A549 (cell line): ENCODE measurements at regions not wholly inside any gene's neighbourhood (a gene's known extent, or its start where the extent isn't known, plus 50 kb on each side); places are given as distances from the start of the nearest gene placed in this dataset.
A peak's percentile ranks its signal among the peaks of the same experiment; 100 is the strongest.

Experiments used
- ATAC-seq, 2 experiments: fragments of 200-7000 bp in 1 of 2; fragments of >200 bp in 1 of 2; cut with Nextera tagmentation in 1 of 2; cut with Tn5 transposase in 1 of 2; 3 replicates each; pipeline versions ENCODE4 v1.8.0 to v1.9.1; 2018 to 2020; ENCODE audit warnings: mild to moderate bottlenecking in 1 of 2, moderate library complexity in 1 of 2
- CTCF ChIA-PET: fragments of 300-600 bp; sonication (Branson Sonifier 250); formaldehyde crosslinking; extraction: SDS; loops from one replicate; lab custom pipeline; 2021; ENCODE audit warnings: antibody characterized with exemption, inconsistent platforms; lab: Yijun Ruan, JAX
- POLR2A ChIA-PET: fragments of 350-600 bp; formaldehyde crosslinking; extraction: SDS; loops from one replicate; lab custom pipeline; 2021; ENCODE audit warnings: antibody characterized with exemption, inconsistent platforms; lab: Yijun Ruan, JAX
- DNase-seq, 2 experiments: peaks; one replicate each; pipeline versions ENCODE4 v3.0.0 to v3.0.0-alpha.2; 2011 to 2016; ENCODE audit warnings: low read depth in 1 of 2, low spot score in 1 of 2
- FAIRE-seq: peaks from 2 replicates; lab custom pipeline; 2011; peaks lifted over from hg19 to GRCh38; lab: Jason Lieb, UNC
- H3K27ac ChIP-seq, 2 experiments: fragments of >200 bp; sonication (Bioruptor Twin); formaldehyde crosslinking; 3 replicates each; pipeline ENCODE4 v1.5.1; 2016 to 2017
- H3K4me1 ChIP-seq: fragments of >200 bp; sonication (Bioruptor Twin); formaldehyde crosslinking; 3 replicates; pipeline ENCODE4 v1.6.1; 2016
- H3K4me2 ChIP-seq: fragments of >200 bp; sonication (Bioruptor Twin); formaldehyde crosslinking; 3 replicates; pipeline ENCODE4 v1.6.1; 2016
- H3K4me3 ChIP-seq: fragments of >200 bp; sonication (Bioruptor Twin); formaldehyde crosslinking; 3 replicates; pipeline ENCODE4 v1.5.1; 2016
- H3K9me3 ChIP-seq: fragments of >200 bp; sonication (Bioruptor Twin); formaldehyde crosslinking; 3 replicates; pipeline ENCODE4 v1.6.1; 2016
- ATOH8 ChIP-seq: fragments of 250-450 bp; sonication (Bioruptor Pico); IDR thresholded peaks from 2 replicates; pipeline ENCODE4 v1.5.0; 2020; ENCODE audit warnings: low read depth, mild to moderate bottlenecking, moderate library complexity
- CBX2 ChIP-seq: fragments of 200-600 bp; sonication (generic); IDR thresholded peaks from 2 replicates; pipeline ENCODE4 v1.6.1; 2016; ENCODE audit warnings: low read depth, mild to moderate bottlenecking, borderline replicate concordance
- CHD4 ChIP-seq: fragments of 200-600 bp; sonication (generic); IDR thresholded peaks from 2 replicates; pipeline ENCODE4 v1.6.1; 2016; ENCODE audit warnings: antibody characterized with exemption, mild to moderate bottlenecking, borderline replicate concordance
- CTCF ChIP-seq: fragments of >200 bp; sonication (Bioruptor Twin); formaldehyde crosslinking; IDR thresholded peaks from 3 replicates; pipeline ENCODE4 v1.5.1; 2016
- EHF ChIP-seq: fragments of 250-450 bp; sonication (Bioruptor Pico); IDR thresholded peaks from 2 replicates; pipeline ENCODE4 v1.5.0; 2020; ENCODE audit warnings: mild to moderate bottlenecking
- GATA3 ChIP-seq: IDR thresholded peaks from 2 replicates; pipeline ENCODE4 v1.6.1; 2012; ENCODE audit warnings: borderline replicate concordance
- HDAC2 ChIP-seq: fragments of 200-600 bp; sonication (generic); IDR thresholded peaks from 2 replicates; pipeline ENCODE4 v1.6.1; 2016
- HEYL ChIP-seq: fragments of 250-450 bp; sonication (Bioruptor Pico); IDR thresholded peaks from 2 replicates; pipeline ENCODE4 v1.8.0; 2021; ENCODE audit warnings: mild to moderate bottlenecking, moderate library complexity
- HMGXB4 ChIP-seq: fragments of 250-450 bp; sonication (Bioruptor Pico); IDR thresholded peaks from 2 replicates; pipeline ENCODE4 v1.5.0; 2021; ENCODE audit warnings: mild to moderate bottlenecking, moderate library complexity, borderline replicate concordance
- HOXB5 ChIP-seq: fragments of 250-450 bp; sonication (Bioruptor Pico); IDR thresholded peaks from 2 replicates; pipeline ENCODE4 v1.5.0; 2020; ENCODE audit warnings: mild to moderate bottlenecking, moderate library complexity
- MAFK ChIP-seq: fragments of 450-650 bp; IDR thresholded peaks from 2 replicates; pipeline ENCODE4 v1.6.1; 2014; ENCODE audit not compliant: partially characterized antibody
- MAX ChIP-seq: IDR thresholded peaks from 2 replicates; pipeline ENCODE4 v1.6.1; 2012
- NR3C1 ChIP-seq: fragments of >200 bp; sonication (Bioruptor Twin); formaldehyde crosslinking; IDR thresholded peaks from 3 replicates; pipeline ENCODE4 v1.6.1; 2017
- PBX3 ChIP-seq: IDR thresholded peaks from 2 replicates; pipeline ENCODE4 v1.6.1; 2012
- POLR2A ChIP-seq: IDR thresholded peaks from 2 replicates; pipeline ENCODE4 v1.6.1; 2012; ENCODE audit warnings: mild to moderate bottlenecking, low read length
- POLR2AphosphoS2 ChIP-seq: conservative IDR thresholded peaks from 2 replicates; pipeline ENCODE4 v1.6.1; 2012; ENCODE audit warnings: low read length, improper control_type of control experiment, inconsistent platforms
- RAD21 ChIP-seq, 2 experiments: fragments of >200 bp in 1 of 2; sonication (Bioruptor Twin) in 1 of 2; formaldehyde crosslinking in 1 of 2; IDR thresholded peaks in 1 of 2; conservative IDR thresholded peaks in 1 of 2; 2 replicates in 1 of 2; 3 replicates in 1 of 2; pipeline ENCODE4 v1.6.1; 2012 to 2018; ENCODE audit warnings: inconsistent platforms in 1 of 2
- RNF2 ChIP-seq: fragments of 200-600 bp; sonication (generic); IDR thresholded peaks from 2 replicates; pipeline ENCODE4 v1.6.1; 2016; ENCODE audit warnings: low read depth, mild to moderate bottlenecking, antibody characterized with exemption, moderate library complexity, borderline replicate concordance
- USF2 ChIP-seq: fragments of 450-650 bp; IDR thresholded peaks from 2 replicates; pipeline ENCODE4 v1.6.1; 2014; ENCODE audit warnings: antibody characterized with exemption
- ZC3H11A ChIP-seq: fragments of 450-650 bp; IDR thresholded peaks from 2 replicates; pipeline ENCODE4 v1.6.1; 2014; ENCODE audit warnings: antibody characterized with exemption, mild to moderate bottlenecking
- ZFP36 ChIP-seq: fragments of 450-650 bp; IDR thresholded peaks from 2 replicates; pipeline ENCODE4 v1.6.1; 2014; ENCODE audit warnings: borderline replicate concordance; ENCODE audit not compliant: partially characterized antibody
- ZNF302 ChIP-seq: fragments of 250-450 bp; sonication (Bioruptor Pico); IDR thresholded peaks from 2 replicates; pipeline ENCODE4 v1.9.0; 2021; ENCODE audit warnings: inconsistent platforms, mild to moderate bottlenecking, moderate library complexity
- ZSCAN20 ChIP-seq: fragments of 250-450 bp; sonication (Bioruptor Pico); IDR thresholded peaks from 2 replicates; pipeline ENCODE4 v1.8.0; 2022; ENCODE audit warnings: mild to moderate bottlenecking, moderate library complexity
- WGBS: methylation state at CpG from one replicate; pipeline ENCODE4 v1.1.6; 2017; ENCODE audit errors: missing lambda C conversion rate; 5-methylcytosine and 5-hydroxymethylcytosine counted together

- no peak overlapping the region for H3K27ac ChIP-seq
- TF ChIP-seq HMGXB4 (CRISPR knock-in tag) = no peak
- no peak for TF ChIP-seq EHF
- no peak for TF ChIP-seq GATA3
- no peak for TF ChIP-seq ZC3H11A
- no peak for TF ChIP-seq HEYL
- TF ChIP-seq PBX3 = no peak
- TF ChIP-seq MAFK = no peak
- no peak for TF ChIP-seq CBX2
- no peak for TF ChIP-seq RAD21 (conservative IDR thresholded peaks at IDR 0.05 in 1 of 2, IDR thresholded peaks at IDR 0.05 in 1 of 2)
- TF ChIP-seq HOXB5 (CRISPR knock-in tag) = no peak
- no peak for TF ChIP-seq CHD4
- TF ChIP-seq HDAC2 = no peak
- TF ChIP-seq USF2 = no peak
- no peak for TF ChIP-seq ZSCAN20
- TF ChIP-seq ATOH8 (CRISPR knock-in tag) = no peak
- TF ChIP-seq POLR2A = no peak
- no peak for TF ChIP-seq CTCF
- TF ChIP-seq, all 56 proteins: peak for 0
- H3K4me1 ChIP-seq = no peaks in the 10 kb centered on the region
- H3K4me3 ChIP-seq = no peak overlapping the region
- CTCF ChIA-PET = no interaction called here
- FAIRE-seq = no peak
- peak in 1 of 2 experiments; percentile 3 for DNase-seq
- H3K9me3 ChIP-seq = no peaks in the 10 kb centered on the region
- WGBS = 8% methylated on average over 2 of the region's 2 CpGs
- H3K4me2 ChIP-seq = no peak overlapping the region
- POLR2A ChIA-PET = no interaction called here
- no peak for ATAC-seq
These were observed 193.9 kb downstream of the MMUT start for GRCh38 chr6:49269190-49269589.

- DNase-seq (no peak), FAIRE-seq (no peak), ATAC-seq (no peak)
- H3K9me3 ChIP-seq = no peaks in the 10 kb centered on the region
- no peak overlapping the region for H3K4me3 ChIP-seq
- CTCF ChIA-PET = interaction anchor here (1.5 kb wide), 1 partner anchor 145 kb away, joined by 3 read pairs; no protein-coding TSS in a partner anchor
- H3K4me2 ChIP-seq = no peak overlapping the region
- POLR2A ChIA-PET = no interaction called here
- 28% methylated on average over 4 of the region's 8 CpGs for WGBS
- no peaks in the 10 kb centered on the region for H3K4me1 ChIP-seq
- TF ChIP-seq HDAC2 = no peak
- H3K27ac ChIP-seq = no peak overlapping the region
These were observed 198.1 kb downstream of the MMUT start for GRCh38 chr6:49264909-49265308.

GRCh38 chr6:49264496-49264895 is 198.6 kb downstream of the MMUT start:
- FAIRE-seq (no peak), DNase-seq (no peak), ATAC-seq (no peak)
- no peaks in the 10 kb centered on the region for H3K9me3 ChIP-seq
- no peak overlapping the region for H3K4me3 ChIP-seq
- no peak for TF ChIP-seq NR3C1
- no peak for TF ChIP-seq ZNF302 (CRISPR knock-in tag)
- no peak for TF ChIP-seq MAX
- no peak for TF ChIP-seq ATOH8 (CRISPR knock-in tag)
- TF ChIP-seq RNF2 = no peak
- TF ChIP-seq CHD4 = no peak
- no peak for TF ChIP-seq POLR2AphosphoS2
- TF ChIP-seq ZFP36 = no peak
- 89% methylated on average over 2 of the region's 7 CpGs for WGBS
- no peak overlapping the region for H3K4me2 ChIP-seq
- H3K27ac ChIP-seq = no peak overlapping the region
- ChIA-PET POLR2A (no interaction called here), CTCF (interaction anchor here (1.5 kb wide), 1 partner anchor 145 kb away, joined by 3 read pairs; no protein-coding TSS in a partner anchor)
- H3K4me1 ChIP-seq = no peaks in the 10 kb centered on the region
